HEK293 (cell line): ENCODE measurements at regions not wholly inside any gene's neighbourhood (a gene's known extent, or its start where the extent isn't known, plus 50 kb on each side); places are given as distances from the start of the nearest gene placed in this dataset.

Experiments used
- CTCF ChIA-PET: fragments of 350-600 bp; formaldehyde crosslinking; extraction: SDS; loops from one replicate; lab custom pipeline; 2021; ENCODE audit warnings: antibody characterized with exemption; lab: Yijun Ruan, JAX
- POLR2A ChIA-PET: fragments of 300-600 bp; formaldehyde crosslinking; extraction: SDS; loops from one replicate; lab custom pipeline; 2020; ENCODE audit warnings: antibody characterized with exemption, inconsistent platforms; lab: Yijun Ruan, JAX
- H3K27ac ChIP-seq: fragments of 200-500 bp; sonication (Bioruptor generic); 2 replicates; pipeline ENCODE4 v1.5.1; 2014; ENCODE audit warnings: low read depth, low read length, control low read depth, inconsistent platforms; ENCODE audit errors: extremely low read depth
- H3K36me3 ChIP-seq, 2 experiments: fragments of 200-500 bp in 1 of 2; sonication (Bioruptor generic) in 1 of 2; 1 replicate in 1 of 2; 2 replicates in 1 of 2; pipeline ENCODE4 v1.5.1; 2014 to 2017; ENCODE audit warnings: inconsistent platforms in 2 of 2, low read length in 2 of 2; ENCODE audit not compliant: control insufficient read depth in 2 of 2, insufficient read depth in 1 of 2
- H3K4me1 ChIP-seq: fragments of 200-500 bp; sonication (Bioruptor generic); 2 replicates; pipeline ENCODE4 v1.5.1; 2014; ENCODE audit warnings: mild to moderate bottlenecking, low read length, inconsistent platforms; ENCODE audit not compliant: control insufficient read depth, insufficient read depth
- H3K4me3 ChIP-seq: 2 replicates; pipeline ENCODE4 v1.5.1; 2011; ENCODE audit warnings: low read depth, mild to moderate bottlenecking, control low read depth, low read length, moderate library complexity
- H3K9me3 ChIP-seq: fragments of 200-500 bp; sonication (Bioruptor generic); 2 replicates; pipeline ENCODE4 v1.5.1; 2014; ENCODE audit warnings: low read depth, low read length, inconsistent platforms; ENCODE audit not compliant: control insufficient read depth, insufficient read depth
- BCL11B ChIP-seq: fragments of 450-650 bp; formaldehyde crosslinking; IDR thresholded peaks from 2 replicates; pipeline ENCODE4 v1.5.1; 2016; ENCODE audit warnings: low read depth, missing biosample characterization, missing genetic modification characterization
- GLIS1 ChIP-seq: fragments of 450-650 bp; formaldehyde crosslinking; IDR thresholded peaks from 2 replicates; pipeline ENCODE4 v1.5.1; 2016; ENCODE audit warnings: missing biosample characterization, missing genetic modification characterization
- MEIS1 ChIP-seq: sonication (generic); formaldehyde crosslinking; IDR thresholded peaks from 2 replicates; pipeline ENCODE4 v1.8.1; 2022; ENCODE audit warnings: missing genetic modification reagents, mild to moderate bottlenecking, borderline replicate concordance
- SCRT1 ChIP-seq: fragments of 450-650 bp; formaldehyde crosslinking; IDR thresholded peaks from 2 replicates; pipeline ENCODE4 v1.5.1; 2016; ENCODE audit warnings: missing biosample characterization, missing genetic modification characterization, borderline replicate concordance
- SCRT2 ChIP-seq: fragments of 450-650 bp; formaldehyde crosslinking; IDR thresholded peaks from 2 replicates; pipeline ENCODE4 v1.5.1; 2016; ENCODE audit warnings: missing biosample characterization, missing genetic modification characterization
- ZBTB8A ChIP-seq: fragments of 450-650 bp; formaldehyde crosslinking; IDR thresholded peaks from 2 replicates; pipeline ENCODE4 v1.5.1; 2016; ENCODE audit warnings: missing biosample characterization, missing genetic modification characterization
- ZEB2 ChIP-seq: fragments of 450-650 bp; formaldehyde crosslinking; IDR thresholded peaks from 2 replicates; pipeline ENCODE4 v1.5.1; 2016; ENCODE audit warnings: missing biosample characterization, missing genetic modification characterization
- ZNF121 ChIP-seq: fragments of 450-650 bp; formaldehyde crosslinking; IDR thresholded peaks from 2 replicates; pipeline ENCODE4 v1.5.1; 2016; ENCODE audit warnings: missing biosample characterization, missing genetic modification characterization
- ZNF157 ChIP-seq: fragments of 450-650 bp; formaldehyde crosslinking; IDR thresholded peaks from 2 replicates; pipeline ENCODE4 v1.5.1; 2016; ENCODE audit warnings: missing biosample characterization, missing genetic modification characterization
- ZNF2 ChIP-seq: fragments of 450-650 bp; formaldehyde crosslinking; IDR thresholded peaks from 2 replicates; pipeline ENCODE4 v1.5.1; 2016; ENCODE audit warnings: missing biosample characterization, missing genetic modification characterization
- ZNF211 ChIP-seq: fragments of 450-650 bp; formaldehyde crosslinking; IDR thresholded peaks from 2 replicates; pipeline ENCODE4 v1.5.1; 2016; ENCODE audit warnings: low read depth, missing biosample characterization, missing genetic modification characterization
- ZNF274 ChIP-seq, 2 experiments: fragments of 200-500 bp in 1 of 2; fragments of 450-650 bp in 1 of 2; sonication (Bioruptor generic) in 1 of 2; formaldehyde crosslinking in 1 of 2; IDR thresholded peaks; 2 replicates each; pipeline versions ENCODE4 v1.5.1 to v1.6.1; 2014 to 2016; ENCODE audit warnings: borderline replicate concordance in 1 of 2, inconsistent platforms in 1 of 2, low read length in 1 of 2, missing biosample characterization in 1 of 2, missing genetic modification characterization in 1 of 2
- ZNF391 ChIP-seq: fragments of 450-650 bp; formaldehyde crosslinking; IDR thresholded peaks from 2 replicates; pipeline ENCODE4 v1.5.1; 2016; ENCODE audit warnings: low read depth, missing biosample characterization, missing genetic modification characterization, borderline replicate concordance
- ZNF48 ChIP-seq: fragments of 450-650 bp; formaldehyde crosslinking; IDR thresholded peaks from 2 replicates; pipeline ENCODE4 v1.5.1; 2016; ENCODE audit warnings: missing biosample characterization, missing genetic modification characterization
- ZNF560 ChIP-seq: fragments of 450-650 bp; formaldehyde crosslinking; IDR thresholded peaks from 2 replicates; pipeline ENCODE4 v1.5.1; 2017; ENCODE audit warnings: missing biosample characterization, missing genetic modification characterization, borderline replicate concordance
- ZNF571 ChIP-seq: fragments of 450-650 bp; formaldehyde crosslinking; IDR thresholded peaks from 2 replicates; pipeline ENCODE4 v1.5.0; 2017; ENCODE audit warnings: missing biosample characterization, missing genetic modification characterization
- ZNF626 ChIP-seq: fragments of 450-650 bp; sonication (Bioruptor Pico); formaldehyde crosslinking; IDR thresholded peaks from 2 replicates; pipeline ENCODE4 v1.5.1; 2018; ENCODE audit warnings: missing biosample characterization, missing genetic modification characterization, inconsistent platforms
- ZNF707 ChIP-seq: fragments of 450-650 bp; formaldehyde crosslinking; IDR thresholded peaks from 2 replicates; pipeline ENCODE4 v1.5.1; 2016; ENCODE audit warnings: missing biosample characterization, missing genetic modification characterization
- ZNF76 ChIP-seq: fragments of 450-650 bp; formaldehyde crosslinking; IDR thresholded peaks from 2 replicates; pipeline ENCODE4; 2016; ENCODE audit warnings: low read depth, missing biosample characterization, missing genetic modification characterization, borderline replicate concordance
- ZXDB ChIP-seq: fragments of 450-650 bp; formaldehyde crosslinking; IDR thresholded peaks from 2 replicates; pipeline ENCODE4 v1.5.1; 2016; ENCODE audit warnings: missing biosample characterization, missing genetic modification characterization
- TF ChIP-seq, protein P1 (sequence below): fragments of 450-650 bp; formaldehyde crosslinking; IDR thresholded peaks from 2 replicates; pipeline ENCODE4 v1.5.1; 2017; ENCODE audit warnings: missing biosample characterization, missing genetic modification characterization
- TF ChIP-seq, protein P2 (sequence below): fragments of 450-650 bp; IDR thresholded peaks from 2 replicates; pipeline ENCODE4 v1.5.1; 2018; ENCODE audit warnings: missing biosample characterization, missing genetic modification characterization
- TF ChIP-seq, protein P3 (sequence below): fragments of 450-650 bp; formaldehyde crosslinking; IDR thresholded peaks from 2 replicates; pipeline ENCODE4 v1.5.1; 2016; ENCODE audit warnings: missing biosample characterization, missing genetic modification characterization
- TF ChIP-seq, protein P4 (sequence below): fragments of 450-650 bp; formaldehyde crosslinking; IDR thresholded peaks from 2 replicates; pipeline ENCODE4 v1.5.1; 2016; ENCODE audit warnings: missing biosample characterization, missing genetic modification characterization
- TF ChIP-seq, protein P5 (sequence below): IDR thresholded peaks from 2 replicates; pipeline ENCODE4 v1.6.1; 2011; ENCODE audit warnings: mild to moderate bottlenecking, low read depth, low read length, borderline replicate concordance

DNA sequence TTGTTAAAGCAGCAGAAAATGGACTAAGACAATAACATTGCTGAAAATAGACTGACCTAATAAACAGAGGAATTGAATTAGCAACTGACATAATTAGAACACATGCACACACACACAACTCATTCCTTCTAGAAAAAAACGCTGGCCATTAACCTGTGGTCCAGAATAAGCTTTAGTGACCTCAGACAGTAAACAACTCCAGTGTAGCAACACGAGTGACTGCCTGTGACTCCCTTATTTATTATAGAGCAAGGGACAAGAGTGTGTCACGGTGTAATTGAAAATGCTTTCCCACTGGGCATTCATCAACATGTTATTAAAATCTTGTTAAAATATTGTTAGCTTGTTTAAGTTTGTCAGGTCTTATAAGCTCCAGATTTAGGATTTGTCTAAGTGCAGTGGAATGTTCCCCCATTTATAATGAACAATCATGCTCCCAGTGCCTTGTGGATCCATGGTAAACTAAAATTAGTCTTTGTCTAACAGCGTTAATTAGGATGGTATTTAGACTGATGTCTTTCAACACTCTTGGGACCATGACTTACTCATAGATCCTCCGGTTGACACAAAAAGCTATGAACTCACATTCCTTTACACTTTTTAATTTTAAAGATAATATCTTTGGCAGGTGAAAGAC lies 111.7 kb upstream of the IRS2 start:
- ChIA-PET CTCF (interaction anchor here (0.7 to 1.1 kb wide), 2 partner anchors 11 to 118 kb away, joined by 3 read pairs; no protein-coding TSS in a partner anchor), POLR2A (no interaction called here)
- Histone ChIP-seq H3K36me3 (no peaks in the 10 kb centered on the region), H3K27ac (no peak overlapping the region), H3K4me3 (no peak overlapping the region), H3K9me3 (no peaks in the 10 kb centered on the region), H3K4me1 (no peaks in the 10 kb centered on the region)
- TF ChIP-seq MEIS1, result no peak
- TF ChIP-seq ZNF2 (tag by site-specific recombination), result no peak
- TF ChIP-seq ZNF48, result no peak
- TF ChIP-seq ZNF76 (tag by site-specific recombination), result no peak
- TF ChIP-seq GLIS1 (tag by site-specific recombination), result no peak

DNA sequence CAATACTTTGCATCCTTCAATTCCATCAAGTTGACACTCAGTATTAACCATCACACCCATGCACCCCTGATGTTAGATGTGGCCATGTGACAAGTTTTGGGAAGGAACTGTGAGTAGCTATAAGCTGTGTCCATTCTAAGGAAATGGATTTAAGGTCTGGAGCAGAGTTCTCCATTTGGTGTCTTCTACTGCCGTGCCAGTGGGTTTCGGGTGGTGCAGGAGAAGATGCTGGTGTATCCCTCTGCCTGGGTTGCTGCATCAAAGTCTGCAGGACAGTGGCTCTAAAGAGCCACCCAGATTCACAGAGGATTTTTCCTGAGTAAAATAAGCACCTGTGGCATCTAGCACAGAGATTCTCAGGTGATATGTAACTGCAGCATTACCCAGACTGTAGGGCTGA lies 105.7 kb upstream of the IRS2 start:
- H3K27ac ChIP-seq, result no peak overlapping the region
- TF ChIP-seq ZXDB (tag by site-specific recombination) (no peak), SCRT2 (no peak), SCRT1 (tag by site-specific recombination) (no peak), BCL11B (tag by site-specific recombination) (no peak), ZNF571 (tag by site-specific recombination) (no peak), ZNF391 (no peak), ZNF274 (IDR thresholded peaks at IDR 0.05; ENCODE audit: low read length) (no peak), ZNF274 (tag by site-specific recombination; IDR thresholded peaks at IDR 0.05; ENCODE audit: borderline replicate concordance) (no peak), ZNF626 (tag by site-specific recombination) (no peak), ZNF211 (tag by site-specific recombination) (no peak), ZNF560 (tag by site-specific recombination) (no peak), ZEB2 (tag by site-specific recombination) (no peak), ZBTB8A (tag by site-specific recombination) (no peak), ZNF707 (tag by site-specific recombination) (no peak), ZNF121 (no peak)
- TF ChIP-seq, protein P1, sequence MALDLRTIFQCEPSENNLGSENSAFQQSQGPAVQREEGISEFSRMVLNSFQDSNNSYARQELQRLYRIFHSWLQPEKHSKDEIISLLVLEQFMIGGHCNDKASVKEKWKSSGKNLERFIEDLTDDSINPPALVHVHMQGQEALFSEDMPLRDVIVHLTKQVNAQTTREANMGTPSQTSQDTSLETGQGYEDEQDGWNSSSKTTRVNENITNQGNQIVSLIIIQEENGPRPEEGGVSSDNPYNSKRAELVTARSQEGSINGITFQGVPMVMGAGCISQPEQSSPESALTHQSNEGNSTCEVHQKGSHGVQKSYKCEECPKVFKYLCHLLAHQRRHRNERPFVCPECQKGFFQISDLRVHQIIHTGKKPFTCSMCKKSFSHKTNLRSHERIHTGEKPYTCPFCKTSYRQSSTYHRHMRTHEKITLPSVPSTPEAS, result no peak
- TF ChIP-seq, protein P2, sequence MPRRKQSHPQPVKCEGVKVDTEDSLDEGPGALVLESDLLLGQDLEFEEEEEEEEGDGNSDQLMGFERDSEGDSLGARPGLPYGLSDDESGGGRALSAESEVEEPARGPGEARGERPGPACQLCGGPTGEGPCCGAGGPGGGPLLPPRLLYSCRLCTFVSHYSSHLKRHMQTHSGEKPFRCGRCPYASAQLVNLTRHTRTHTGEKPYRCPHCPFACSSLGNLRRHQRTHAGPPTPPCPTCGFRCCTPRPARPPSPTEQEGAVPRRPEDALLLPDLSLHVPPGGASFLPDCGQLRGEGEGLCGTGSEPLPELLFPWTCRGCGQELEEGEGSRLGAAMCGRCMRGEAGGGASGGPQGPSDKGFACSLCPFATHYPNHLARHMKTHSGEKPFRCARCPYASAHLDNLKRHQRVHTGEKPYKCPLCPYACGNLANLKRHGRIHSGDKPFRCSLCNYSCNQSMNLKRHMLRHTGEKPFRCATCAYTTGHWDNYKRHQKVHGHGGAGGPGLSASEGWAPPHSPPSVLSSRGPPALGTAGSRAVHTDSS, result no peak
- POLR2A ChIA-PET, result no interaction called here
- CTCF ChIA-PET, result interaction anchor here (0.6 kb wide), 1 partner anchor 21 kb away, joined by 4 read pairs; no protein-coding TSS in a partner anchor
- H3K4me1 ChIP-seq, result no peaks in the 10 kb centered on the region
- no peak overlapping the region for H3K4me3 ChIP-seq
- H3K9me3 ChIP-seq, result no peaks in the 10 kb centered on the region
- no peaks in the 10 kb centered on the region for H3K36me3 ChIP-seq

DNA sequence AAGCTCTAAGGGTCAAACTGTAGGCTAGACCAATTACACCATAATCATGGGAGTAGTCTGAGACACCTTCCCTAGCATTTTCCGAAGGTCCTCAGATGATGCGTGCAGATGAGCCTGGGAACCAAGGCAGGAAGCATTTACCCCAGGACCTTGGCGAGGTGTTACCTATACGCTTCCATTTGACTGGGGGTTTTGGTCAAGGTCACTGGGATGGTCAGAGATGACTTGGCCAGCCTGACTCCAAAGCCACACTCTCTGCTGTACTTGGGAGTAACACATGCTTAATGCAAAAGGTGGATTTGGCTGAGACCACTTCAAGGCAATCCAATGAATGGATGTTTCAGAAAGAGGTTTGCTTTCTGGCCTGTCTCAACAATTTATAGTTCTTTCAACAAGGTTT lies 98.9 kb upstream of the IRS2 start:
- peaks cover 2% of the 10 kb centered on the region for H3K4me1 ChIP-seq
- no peak overlapping the region for H3K27ac ChIP-seq
- ChIA-PET POLR2A (no interaction called here), CTCF (no interaction called here)
- no peaks in the 10 kb centered on the region for H3K9me3 ChIP-seq
- H3K4me3 ChIP-seq, result no peak overlapping the region
- H3K36me3 ChIP-seq, result no peaks in the 10 kb centered on the region
- TF ChIP-seq, protein P3, sequence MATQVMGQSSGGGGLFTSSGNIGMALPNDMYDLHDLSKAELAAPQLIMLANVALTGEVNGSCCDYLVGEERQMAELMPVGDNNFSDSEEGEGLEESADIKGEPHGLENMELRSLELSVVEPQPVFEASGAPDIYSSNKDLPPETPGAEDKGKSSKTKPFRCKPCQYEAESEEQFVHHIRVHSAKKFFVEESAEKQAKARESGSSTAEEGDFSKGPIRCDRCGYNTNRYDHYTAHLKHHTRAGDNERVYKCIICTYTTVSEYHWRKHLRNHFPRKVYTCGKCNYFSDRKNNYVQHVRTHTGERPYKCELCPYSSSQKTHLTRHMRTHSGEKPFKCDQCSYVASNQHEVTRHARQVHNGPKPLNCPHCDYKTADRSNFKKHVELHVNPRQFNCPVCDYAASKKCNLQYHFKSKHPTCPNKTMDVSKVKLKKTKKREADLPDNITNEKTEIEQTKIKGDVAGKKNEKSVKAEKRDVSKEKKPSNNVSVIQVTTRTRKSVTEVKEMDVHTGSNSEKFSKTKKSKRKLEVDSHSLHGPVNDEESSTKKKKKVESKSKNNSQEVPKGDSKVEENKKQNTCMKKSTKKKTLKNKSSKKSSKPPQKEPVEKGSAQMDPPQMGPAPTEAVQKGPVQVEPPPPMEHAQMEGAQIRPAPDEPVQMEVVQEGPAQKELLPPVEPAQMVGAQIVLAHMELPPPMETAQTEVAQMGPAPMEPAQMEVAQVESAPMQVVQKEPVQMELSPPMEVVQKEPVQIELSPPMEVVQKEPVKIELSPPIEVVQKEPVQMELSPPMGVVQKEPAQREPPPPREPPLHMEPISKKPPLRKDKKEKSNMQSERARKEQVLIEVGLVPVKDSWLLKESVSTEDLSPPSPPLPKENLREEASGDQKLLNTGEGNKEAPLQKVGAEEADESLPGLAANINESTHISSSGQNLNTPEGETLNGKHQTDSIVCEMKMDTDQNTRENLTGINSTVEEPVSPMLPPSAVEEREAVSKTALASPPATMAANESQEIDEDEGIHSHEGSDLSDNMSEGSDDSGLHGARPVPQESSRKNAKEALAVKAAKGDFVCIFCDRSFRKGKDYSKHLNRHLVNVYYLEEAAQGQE, result no peak
- TF ChIP-seq, protein P4, sequence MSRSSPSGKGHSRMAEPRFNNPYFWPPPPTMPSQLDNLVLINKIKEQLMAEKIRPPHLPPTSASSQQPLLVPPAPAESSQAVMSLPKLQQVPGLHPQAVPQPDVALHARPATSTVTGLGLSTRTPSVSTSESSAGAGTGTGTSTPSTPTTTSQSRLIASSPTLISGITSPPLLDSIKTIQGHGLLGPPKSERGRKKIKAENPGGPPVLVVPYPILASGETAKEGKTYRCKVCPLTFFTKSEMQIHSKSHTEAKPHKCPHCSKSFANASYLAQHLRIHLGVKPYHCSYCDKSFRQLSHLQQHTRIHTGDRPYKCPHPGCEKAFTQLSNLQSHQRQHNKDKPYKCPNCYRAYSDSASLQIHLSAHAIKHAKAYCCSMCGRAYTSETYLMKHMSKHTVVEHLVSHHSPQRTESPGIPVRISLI (tag by site-specific recombination), result no peak
- TF ChIP-seq, protein P5, sequence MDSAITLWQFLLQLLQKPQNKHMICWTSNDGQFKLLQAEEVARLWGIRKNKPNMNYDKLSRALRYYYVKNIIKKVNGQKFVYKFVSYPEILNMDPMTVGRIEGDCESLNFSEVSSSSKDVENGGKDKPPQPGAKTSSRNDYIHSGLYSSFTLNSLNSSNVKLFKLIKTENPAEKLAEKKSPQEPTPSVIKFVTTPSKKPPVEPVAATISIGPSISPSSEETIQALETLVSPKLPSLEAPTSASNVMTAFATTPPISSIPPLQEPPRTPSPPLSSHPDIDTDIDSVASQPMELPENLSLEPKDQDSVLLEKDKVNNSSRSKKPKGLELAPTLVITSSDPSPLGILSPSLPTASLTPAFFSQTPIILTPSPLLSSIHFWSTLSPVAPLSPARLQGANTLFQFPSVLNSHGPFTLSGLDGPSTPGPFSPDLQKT, result no peak
- no peak for TF ChIP-seq ZNF157
- no peak for TF ChIP-seq ZEB2 (tag by site-specific recombination)
